ENCODE measurements at regions not wholly inside any gene's neighbourhood (a gene's known extent, or its start where the extent isn't known, plus 50 kb on each side); places are given as distances from the start of the nearest gene placed in this dataset.

- DNase-seq: no peak
Observed at GRCh38 chr5:107291866-107292265, 378.9 kb downstream of the EFNA5 start.

GRCh38 chr5:107290780-107291398 is 379.8 kb downstream of the EFNA5 start:
- DNase-seq: no peak

GRCh38 chr5:107289030-107289714 is 381.6 kb downstream of the EFNA5 start:
- DNase-seq: no peak

- DNase-seq: no peak
Observed at GRCh38 chr5:107286447-107287098, 384.2 kb downstream of the EFNA5 start.

GRCh38 chr5:107285772-107286171 is 385.0 kb downstream of the EFNA5 start:
- no peak for DNase-seq

GRCh38 chr5:107284822-107285525 is 385.8 kb downstream of the EFNA5 start:
- DNase-seq: no peak

- DNase-seq: no peak
Observed at GRCh38 chr5:107282061-107282460, 388.7 kb downstream of the EFNA5 start.

- no peak for DNase-seq
Observed at GRCh38 chr5:107278774-107279173, 392.0 kb downstream of the EFNA5 start.

GRCh38 chr5:107277485-107278125 is 393.1 kb downstream of the EFNA5 start:
- DNase-seq: no peak

GRCh38 chr5:107275333-107275732 is 395.4 kb downstream of the EFNA5 start:
- no peak for DNase-seq

- no peak for DNase-seq
Observed at GRCh38 chr5:107274571-107274970, 396.2 kb downstream of the EFNA5 start.

GRCh38 chr5:107272954-107273353 is 397.8 kb downstream of the EFNA5 start:
- no peak for DNase-seq

GRCh38 chr5:107272509-107272908 is 398.2 kb downstream of the EFNA5 start:
- no peak for DNase-seq

GRCh38 chr5:107271682-107272350 is 398.9 kb downstream of the EFNA5 start:
- DNase-seq: no peak

GRCh38 chr5:107270561-107270960 is 400.2 kb downstream of the EFNA5 start:
- DNase-seq: no peak

- DNase-seq: no peak
Observed at GRCh38 chr5:107269678-107270077, 401.1 kb downstream of the EFNA5 start.

- DNase-seq: no peak
Observed at GRCh38 chr5:107269256-107269655, 401.5 kb downstream of the EFNA5 start.

GRCh38 chr5:107268241-107268640 is 402.5 kb downstream of the EFNA5 start:
- no peak for DNase-seq

GRCh38 chr5:107266100-107266499 is 404.6 kb downstream of the EFNA5 start:
- DNase-seq: no peak

GRCh38 chr5:107265193-107265592 is 405.5 kb downstream of the EFNA5 start:
- no peak for DNase-seq

GRCh38 chr5:107263387-107264018 is 407.2 kb downstream of the EFNA5 start:
- no peak for DNase-seq

GRCh38 chr5:107257885-107258520 is 412.7 kb downstream of the EFNA5 start:
- no peak for DNase-seq
